Right atrium auricular region (tissue), 2 donors: ENCODE measurements at regions not wholly inside any gene's neighbourhood (a gene's known extent, or its start where the extent isn't known, plus 50 kb on each side); places are given as distances from the start of the nearest gene placed in this dataset.

ENCODE experiments used
- DNase-seq: peaks from one replicate; pipeline ENCODE4 v3.0.0-alpha.2; 2019; ENCODE audit warnings: low spot score
- H3K27ac ChIP-seq, 2 donors: fragments of 200-600 bp; sonication (generic); 1 replicate in 1 of 2; 2 replicates in 1 of 2; pipeline ENCODE4 v1.5.1; 2016 to 2019
- H3K27me3 ChIP-seq, 2 donors: fragments of 200-600 bp; sonication (generic); one replicate each; pipeline versions ENCODE4 v1.5.1 to v1.6.0; 2017 to 2019
- H3K36me3 ChIP-seq: fragments of 200-600 bp; sonication (generic); one replicate; pipeline ENCODE4 v1.5.1; 2016
- H3K4me1 ChIP-seq, 2 donors: fragments of 200-600 bp; sonication (generic); one replicate each; pipeline versions ENCODE4 v1.5.1 to v1.6.0; 2017 to 2019
- H3K4me3 ChIP-seq, 2 donors: fragments of 200-600 bp; sonication (generic); 1 replicate in 1 of 2; 2 replicates in 1 of 2; pipeline ENCODE4 v1.5.1; 2017 to 2019; ENCODE audit warnings: mild to moderate bottlenecking in 1 of 2, moderate library complexity in 1 of 2
- H3K9me3 ChIP-seq, 2 donors: fragments of 200-600 bp; sonication (generic); one replicate each; pipeline ENCODE4 v1.5.1; 2019
- CTCF ChIP-seq, 2 donors: fragments of 200-600 bp; sonication (generic); IDR thresholded peaks; one replicate each; pipeline ENCODE4 v1.5.1; 2019; ENCODE audit warnings: antibody characterized with exemption in 2 of 2

DNA sequence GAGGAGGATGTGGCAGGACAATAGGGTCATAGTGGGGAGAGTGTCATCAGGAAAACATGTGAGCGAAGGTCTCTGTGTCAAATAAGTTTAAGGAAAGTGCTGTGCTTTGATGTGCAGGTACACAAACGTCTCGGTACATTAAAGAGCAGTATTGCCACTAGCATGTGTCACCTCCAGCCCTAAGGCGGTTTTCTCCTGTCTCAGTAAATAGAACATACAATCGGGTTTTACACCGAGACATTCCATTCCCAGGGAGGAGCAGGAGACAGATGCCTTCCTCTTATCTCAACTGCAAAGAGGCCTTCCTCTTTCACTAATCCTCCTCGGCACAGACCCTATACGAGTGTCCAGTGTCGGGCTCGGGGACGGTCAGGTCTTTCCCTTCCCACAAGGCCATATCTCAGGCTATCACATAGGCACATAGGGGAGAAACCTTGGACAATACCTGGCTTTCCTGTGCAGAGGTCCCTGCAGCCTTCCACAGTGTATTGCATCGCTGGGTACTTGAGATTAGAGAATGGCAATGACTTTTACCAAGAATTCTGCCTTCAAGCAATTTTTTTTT lies 684.5 kb downstream of the PDHA2 start:
- no peak for DNase-seq
- Histone ChIP-seq H3K36me3 (no peaks in the 10 kb centered on the region), H3K27ac (no peak overlapping the region), H3K27me3 (no peaks in the 10 kb centered on the region), H3K4me1 (no peaks in the 10 kb centered on the region), H3K9me3 (no peaks in the 10 kb centered on the region), H3K4me3 (no peak overlapping the region)
- no peak for TF ChIP-seq CTCF (IDR thresholded peaks at IDR 0.05)

DNA sequence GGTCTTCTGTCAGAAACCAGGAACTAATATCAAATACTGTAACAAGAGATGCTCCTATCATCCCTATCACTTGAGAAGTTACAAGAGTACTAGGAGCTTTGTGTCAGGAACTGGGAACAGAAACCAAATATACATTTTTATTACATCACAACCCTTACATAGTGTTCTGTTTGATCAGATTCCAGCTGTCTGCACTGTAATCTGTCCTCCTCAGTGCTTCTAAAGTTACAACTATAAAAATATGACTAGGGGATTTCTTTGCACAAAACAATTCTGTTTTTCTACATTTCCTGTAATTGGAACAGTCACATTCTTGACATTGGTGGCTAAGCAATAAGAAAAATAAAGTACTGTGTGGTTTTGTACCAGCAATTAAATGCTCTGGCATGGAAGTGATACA lies 686.0 kb downstream of the PDHA2 start:
- Histone ChIP-seq H3K9me3 (no peaks in the 10 kb centered on the region), H3K27ac (no peak overlapping the region), H3K4me3 (no peak overlapping the region), H3K4me1 (no peaks in the 10 kb centered on the region), H3K36me3 (no peaks in the 10 kb centered on the region), H3K27me3 (no peaks in the 10 kb centered on the region)
- no peak for TF ChIP-seq CTCF (IDR thresholded peaks at IDR 0.05)
- no peak for DNase-seq

- Histone ChIP-seq H3K27me3 (no peaks in the 10 kb centered on the region), H3K4me1 (no peaks in the 10 kb centered on the region), H3K27ac (no peak overlapping the region), H3K36me3 (no peaks in the 10 kb centered on the region), H3K9me3 (no peaks in the 10 kb centered on the region), H3K4me3 (no peak overlapping the region)
- no peak for TF ChIP-seq CTCF (IDR thresholded peaks at IDR 0.05)
- no peak for DNase-seq
These were observed 686.7 kb downstream of the PDHA2 start for GRCh38 chr4:96526625-96527024.

DNA sequence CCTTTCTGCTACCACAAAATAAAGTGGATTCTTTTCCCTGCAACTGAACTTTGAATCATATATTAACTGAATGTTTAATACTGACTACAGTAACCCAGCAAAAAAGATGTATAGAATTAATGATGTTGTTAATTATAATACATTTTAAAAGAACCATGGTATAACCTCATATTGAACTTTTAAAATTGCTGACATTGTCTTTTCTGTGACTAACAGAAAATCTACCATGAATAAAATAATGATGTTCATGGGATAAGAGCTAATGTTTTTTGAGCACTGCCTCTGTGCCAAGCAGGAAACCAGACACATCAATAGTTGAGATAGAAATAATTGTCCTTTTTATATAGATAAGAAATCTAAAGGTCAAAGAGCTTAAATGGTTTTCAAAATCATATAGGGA lies 691.9 kb downstream of the PDHA2 start:
- no peak for DNase-seq
- no peaks in the 10 kb centered on the region for H3K4me1 ChIP-seq
- H3K9me3 ChIP-seq, result no peaks in the 10 kb centered on the region
- no peak overlapping the region for H3K4me3 ChIP-seq
- no peaks in the 10 kb centered on the region for H3K27me3 ChIP-seq
- H3K36me3 ChIP-seq, result no peaks in the 10 kb centered on the region
- no peak for TF ChIP-seq CTCF (IDR thresholded peaks at IDR 0.05)
- H3K27ac ChIP-seq, result no peak overlapping the region

GRCh38 chr4:96543346-96543745 lies 703.5 kb downstream of the PDHA2 start:
- no peaks in the 10 kb centered on the region for H3K27me3 ChIP-seq

More at GRCh38 chr4:96543346-96543745, 703.5 kb downstream of the PDHA2 start:
- H3K36me3 ChIP-seq, result no peaks in the 10 kb centered on the region
- no peak for DNase-seq
- no peak for TF ChIP-seq CTCF (IDR thresholded peaks at IDR 0.05)
- H3K4me3 ChIP-seq, result no peak overlapping the region
- H3K27ac ChIP-seq, result no peak overlapping the region
- H3K4me1 ChIP-seq, result no peaks in the 10 kb centered on the region
- no peaks in the 10 kb centered on the region for H3K9me3 ChIP-seq
